ENCODE measurements at regions not wholly inside any gene's neighbourhood (a gene's known extent, or its start where the extent isn't known, plus 50 kb on each side); places are given as distances from the start of the nearest gene placed in this dataset.

DNA sequence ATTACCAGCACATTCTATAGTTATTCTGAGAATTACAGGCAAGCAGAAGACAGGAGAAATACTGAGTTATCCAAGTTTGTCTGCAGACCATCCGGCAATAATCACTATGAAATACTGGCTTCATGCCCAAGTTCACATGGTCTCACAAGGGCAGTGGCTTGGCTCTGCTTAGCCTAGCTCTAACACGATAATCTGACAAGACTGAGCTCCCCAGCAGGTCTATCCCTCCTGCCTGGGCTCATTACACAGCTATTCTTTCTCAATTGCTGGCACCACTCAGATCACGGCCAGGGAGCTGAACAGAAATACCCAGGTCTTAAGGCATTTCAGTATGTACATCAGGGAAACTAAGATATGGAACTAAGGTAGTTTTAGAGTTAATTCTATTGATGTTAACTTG is 361.6 kb upstream of the PCDH20 start:
- TF ChIP-seq CTCF (IDR thresholded peaks at IDR 0.05): no peak
- TF ChIP-seq POLR2A (IDR thresholded peaks at IDR 0.05): no peak
